Endothelial cell of umbilical vein (primary cell): ENCODE measurements at regions not wholly inside any gene's neighbourhood (a gene's known extent, or its start where the extent isn't known, plus 50 kb on each side); places are given as distances from the start of the nearest gene placed in this dataset.
A peak's percentile ranks its signal among the peaks of the same experiment; 100 is the strongest.

Experiments used
- BruUV-seq: library from RNA; stranded (reverse); fragments of 400-500 nt; replicated peaks from 2 replicates; lab custom pipeline; 2021; lab: Mats Ljungman, UMichigan
- CTCF ChIA-PET: fragments of 300-600, 350-600 bp; sonication (Branson Sonifier 250); formaldehyde crosslinking; loops from one replicate; lab custom pipeline; 2021; ENCODE audit warnings: antibody characterized with exemption, inconsistent platforms; lab: Charles Lee
- POLR2A ChIA-PET: fragments of 300-600, 350-600 bp; sonication (Branson Sonifier 250); formaldehyde crosslinking; loops from one replicate; lab custom pipeline; 2021; ENCODE audit warnings: antibody characterized with exemption, inconsistent platforms; lab: Charles Lee
- DNase-seq: peaks from one replicate; pipeline ENCODE4 v3.0.0-alpha.2; 2011; ENCODE audit warnings: low read depth, low spot score
- FAIRE-seq: peaks from 2 replicates; lab custom pipeline; 2011; peaks lifted over from hg19 to GRCh38; lab: Jason Lieb, UNC
- H2AFZ ChIP-seq: 2 replicates; pipeline ENCODE4 v1.6.0; 2012; ENCODE audit warnings: low read depth, low read length, control low read depth, inconsistent platforms
- H3K27ac ChIP-seq: 2 replicates; pipeline ENCODE4 v1.5.1; 2011; ENCODE audit warnings: low read depth, mild to moderate bottlenecking, control low read depth, low read length, moderate library complexity; ENCODE audit not compliant: insufficient read depth
- H3K27me3 ChIP-seq, 2 experiments: 2 replicates each; pipeline versions ENCODE4 v1.6.0 to v1.6.1; 2011; ENCODE audit warnings: low read length in 2 of 2, mixed read lengths in 1 of 2; ENCODE audit not compliant: control insufficient read depth in 2 of 2, insufficient read depth in 2 of 2
- H3K36me3 ChIP-seq, 2 experiments: 2 replicates in 1 of 2; 3 replicates in 1 of 2; pipeline ENCODE4 v1.5.1; 2011; ENCODE audit warnings: low read length in 2 of 2, mild to moderate bottlenecking in 1 of 2, moderate library complexity in 1 of 2; ENCODE audit not compliant: control insufficient read depth in 2 of 2, insufficient read depth in 2 of 2; ENCODE audit errors: extremely low read depth in 1 of 2
- H3K4me1 ChIP-seq: 3 replicates; pipeline ENCODE4 v1.5.1; 2011; ENCODE audit warnings: mild to moderate bottlenecking, low read length; ENCODE audit not compliant: control insufficient read depth, insufficient read depth; ENCODE audit errors: extremely low read depth
- H3K4me2 ChIP-seq: 2 replicates; pipeline ENCODE4 v1.6.1; 2011; ENCODE audit warnings: low read length, control low read depth, mixed read lengths; ENCODE audit not compliant: insufficient read depth
- H3K4me3 ChIP-seq, 3 experiments: fragments of 200-600 bp in 1 of 3; sonication (generic), shearing (Covaris generic) in 1 of 3; replicated peaks in 1 of 3; 2 replicates each; pipeline ENCODE4 v1.5.1; 2011 to 2016; ENCODE audit warnings: control low read depth in 3 of 3, low read length in 3 of 3, mild to moderate bottlenecking in 2 of 3, inconsistent platforms in 1 of 3, low read depth in 1 of 3, moderate library complexity in 1 of 3; ENCODE audit not compliant: insufficient read depth in 1 of 3
- H3K79me2 ChIP-seq: 2 replicates; pipeline ENCODE4 v1.6.0; 2012; ENCODE audit warnings: low read length, inconsistent platforms; ENCODE audit not compliant: control insufficient read depth, insufficient read depth
- H3K9ac ChIP-seq: replicated peaks from 2 replicates; pipeline ENCODE3; 2011; ENCODE audit warnings: low read length, control low read depth; ENCODE audit not compliant: insufficient read depth; ENCODE audit errors: extremely low read depth
- H3K9me1 ChIP-seq: replicated peaks from 3 replicates; pipeline ENCODE4 v1.6.0; 2011; ENCODE audit warnings: mild to moderate bottlenecking, low read length; ENCODE audit not compliant: control insufficient read depth, insufficient read depth; ENCODE audit errors: extremely low read depth
- H3K9me3 ChIP-seq: replicated peaks from 2 replicates; pipeline ENCODE4 v1.5.1; 2012; ENCODE audit warnings: low read length, inconsistent platforms; ENCODE audit not compliant: control insufficient read depth, insufficient read depth
- H4K20me1 ChIP-seq: replicated peaks from 2 replicates; pipeline ENCODE3; 2011; ENCODE audit warnings: mild to moderate bottlenecking, low read length; ENCODE audit not compliant: control insufficient read depth, insufficient read depth; ENCODE audit errors: extremely low read depth
- EZH2 ChIP-seq: IDR thresholded peaks from 2 replicates; pipeline ENCODE4 v1.6.1; 2012; ENCODE audit warnings: borderline replicate concordance, low read depth, mild to moderate bottlenecking, moderate library complexity, low read length, inconsistent platforms; ENCODE audit not compliant: severe bottlenecking
- FOS ChIP-seq: IDR thresholded peaks from 2 replicates; pipeline ENCODE4 v1.6.1; 2011; ENCODE audit warnings: mild to moderate bottlenecking, low read length, moderate library complexity, borderline replicate concordance; ENCODE audit not compliant: insufficient read depth
- GATA2 ChIP-seq: IDR thresholded peaks from 2 replicates; pipeline ENCODE4 v1.7.0; 2011; ENCODE audit warnings: low read depth, mild to moderate bottlenecking, moderate library complexity, mixed read lengths, low read length; ENCODE audit not compliant: insufficient read length, insufficient read depth
- JUN ChIP-seq: IDR thresholded peaks from 2 replicates; pipeline ENCODE4 v1.6.1; 2011; ENCODE audit warnings: borderline replicate concordance, low read depth; ENCODE audit not compliant: insufficient read length, insufficient read depth
- MYC ChIP-seq: IDR thresholded peaks from one replicate; pipeline ENCODE4 v1.6.1; 2011; ENCODE audit warnings: mild to moderate bottlenecking, low read depth, low read length
- POLR2A ChIP-seq: IDR thresholded peaks from 2 replicates; pipeline ENCODE4 v1.6.1; 2012; ENCODE audit warnings: low read depth, mild to moderate bottlenecking, control low read depth, low read length
- POLR2AphosphoS5 ChIP-seq: IDR thresholded peaks from 2 replicates; pipeline ENCODE4 v1.6.1; 2012; ENCODE audit warnings: low read depth, mild to moderate bottlenecking, control low read depth, low read length, moderate library complexity; ENCODE audit not compliant: insufficient read depth
- dilution Hi-C: fragments of 300-500 bp; cut with MboI; formaldehyde crosslinking; loops from one replicate; pipeline ENCODE4 v1.15.0; 2019; ENCODE audit warnings: low sequenced_read_pairs; ENCODE audit not compliant: extremely low pct_ligation_motif_present
- intact Hi-C: fragments of 100-400 bp; cut with micrococcal nuclease; formaldehyde crosslinking; loops from one replicate; pipeline ENCODE4 v1.10.0; 2022
- TF ChIP-seq, protein P1 (sequence below): IDR thresholded peaks from 2 replicates; pipeline ENCODE4 v1.6.1; 2011; ENCODE audit not compliant: insufficient read depth, insufficient read length
- TF ChIP-seq, protein P2 (sequence below), 2 donors: IDR thresholded peaks; 1 replicate in 1 of 2; 2 replicates in 1 of 2; pipeline ENCODE4 v1.5.1; 2011; ENCODE audit warnings: low read length in 2 of 2, mild to moderate bottlenecking in 2 of 2, moderate library complexity in 2 of 2, control low read depth in 1 of 2, inconsistent platforms in 1 of 2, low read depth in 1 of 2; ENCODE audit not compliant: insufficient read depth in 1 of 2; ENCODE audit errors: extremely low read depth in 1 of 2

DNA sequence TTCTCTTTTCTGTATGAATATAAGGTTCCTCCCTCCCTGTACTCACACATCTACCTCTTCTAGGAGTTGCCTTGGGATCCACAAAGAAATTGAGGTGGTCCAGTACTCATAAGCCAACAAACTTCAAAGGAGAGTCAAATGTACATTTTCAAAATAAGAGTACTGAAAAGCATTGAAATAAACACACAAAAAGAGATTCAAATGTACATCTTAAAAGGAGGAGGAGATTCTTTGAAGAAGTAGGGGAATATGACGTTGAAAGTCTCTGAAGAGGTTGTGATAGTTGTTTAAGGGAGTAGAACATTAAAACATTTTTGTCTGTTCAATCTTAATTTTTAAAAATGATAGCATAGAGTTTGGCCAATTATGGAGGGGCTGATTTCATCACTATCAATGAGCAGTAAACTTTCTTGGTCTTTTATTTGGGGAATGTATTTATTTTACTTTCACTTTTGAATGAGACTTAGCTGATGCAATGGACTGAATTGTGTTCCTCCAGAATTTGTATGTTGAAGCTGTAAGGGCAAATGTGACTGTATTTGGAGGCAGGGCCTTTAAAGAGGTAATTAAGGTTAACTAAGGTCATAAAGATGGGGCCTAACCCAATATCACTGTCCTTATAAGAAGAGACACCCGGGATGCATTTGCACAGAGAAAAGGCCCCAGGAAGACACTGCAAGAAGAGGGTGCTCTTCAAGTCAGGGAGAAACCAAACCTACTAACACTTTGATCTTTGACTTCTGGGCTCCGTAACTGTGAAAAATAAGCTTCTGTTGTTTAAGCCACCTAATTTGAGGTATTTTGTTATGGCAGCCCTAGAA lies 226.3 kb upstream of the PGRMC2 start:
- no peaks in the 10 kb centered on the region for H3K27me3 ChIP-seq
- H3K4me2 ChIP-seq, result no peak overlapping the region
- DNase-seq (no peak), FAIRE-seq (no peak)
- no peaks in the 10 kb centered on the region for H3K9me1 ChIP-seq
- intact Hi-C loops, result loop anchor here (10.0 kb wide), 1 partner anchor 129 kb away; no protein-coding TSS in a partner anchor
- H3K79me2 ChIP-seq, result no peaks in the 10 kb centered on the region
- no peaks in the 10 kb centered on the region for H3K36me3 ChIP-seq
- no peak overlapping the region for H3K9ac ChIP-seq
- dilution Hi-C loops, result no loop called here
- CTCF ChIA-PET, result interaction anchor here (1.9 to 2.2 kb wide), 2 partner anchors 10 to 45 kb away, joined by 4 to 11 read pairs; no protein-coding TSS in a partner anchor
- no peak overlapping the region for H3K4me3 ChIP-seq
- no TSS peak for BruUV-seq
- H3K9me3 ChIP-seq, result no peaks in the 10 kb centered on the region
- no peak overlapping the region for H3K27ac ChIP-seq
- peaks cover 34% of the 10 kb centered on the region for H3K4me1 ChIP-seq
- H4K20me1 ChIP-seq, result no peaks in the 10 kb centered on the region
- TF ChIP-seq POLR2AphosphoS5 (no peak), FOS (no peak), EZH2 (no peak), MYC (no peak), JUN (no peak), GATA2 (no peak), POLR2A (no peak)
- TF ChIP-seq, protein P1, sequence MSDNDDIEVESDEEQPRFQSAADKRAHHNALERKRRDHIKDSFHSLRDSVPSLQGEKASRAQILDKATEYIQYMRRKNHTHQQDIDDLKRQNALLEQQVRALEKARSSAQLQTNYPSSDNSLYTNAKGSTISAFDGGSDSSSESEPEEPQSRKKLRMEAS, result no peak
- TF ChIP-seq, protein P2, sequence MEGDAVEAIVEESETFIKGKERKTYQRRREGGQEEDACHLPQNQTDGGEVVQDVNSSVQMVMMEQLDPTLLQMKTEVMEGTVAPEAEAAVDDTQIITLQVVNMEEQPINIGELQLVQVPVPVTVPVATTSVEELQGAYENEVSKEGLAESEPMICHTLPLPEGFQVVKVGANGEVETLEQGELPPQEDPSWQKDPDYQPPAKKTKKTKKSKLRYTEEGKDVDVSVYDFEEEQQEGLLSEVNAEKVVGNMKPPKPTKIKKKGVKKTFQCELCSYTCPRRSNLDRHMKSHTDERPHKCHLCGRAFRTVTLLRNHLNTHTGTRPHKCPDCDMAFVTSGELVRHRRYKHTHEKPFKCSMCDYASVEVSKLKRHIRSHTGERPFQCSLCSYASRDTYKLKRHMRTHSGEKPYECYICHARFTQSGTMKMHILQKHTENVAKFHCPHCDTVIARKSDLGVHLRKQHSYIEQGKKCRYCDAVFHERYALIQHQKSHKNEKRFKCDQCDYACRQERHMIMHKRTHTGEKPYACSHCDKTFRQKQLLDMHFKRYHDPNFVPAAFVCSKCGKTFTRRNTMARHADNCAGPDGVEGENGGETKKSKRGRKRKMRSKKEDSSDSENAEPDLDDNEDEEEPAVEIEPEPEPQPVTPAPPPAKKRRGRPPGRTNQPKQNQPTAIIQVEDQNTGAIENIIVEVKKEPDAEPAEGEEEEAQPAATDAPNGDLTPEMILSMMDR (IDR thresholded peaks at IDR 0.05; ENCODE audit: extremely low read depth in 1 of 2, insufficient read depth in 1 of 2, low read depth in 1 of 2, low read length in 2 of 2), result no peak
- peak overlapping the region; percentile 42 for H2AFZ ChIP-seq
- POLR2A ChIA-PET, result no interaction called here
